ENCODE measurements at regions not wholly inside any gene's neighbourhood (a gene's known extent, or its start where the extent isn't known, plus 50 kb on each side); places are given as distances from the start of the nearest gene placed in this dataset.
"Not testable (repeated sequence)": the region's sequence is repeated elsewhere in the genome, so short reads cannot be mapped to it uniquely, and the experiment has no call there.

- H3K9me2 ChIP-seq (replicated peaks; ENCODE audit: insufficient read depth, low read length), result no peaks in the 10 kb centered on the region
Measured at GRCh38 chr10:113499806-113500205, 53.0 kb upstream of the HABP2 start.

GRCh38 chr10:113501031-113501430 is 51.8 kb upstream of the HABP2 start:
- not testable (repeated sequence) for H3K9me3 ChIP-seq (replicated peaks; ENCODE audit: insufficient read depth, low read length); H3K4me3 ChIP-seq (ENCODE audit: low read length); H2AFZ ChIP-seq (ENCODE audit: low read length); DNase-seq; H4K20me1 ChIP-seq (ENCODE audit: insufficient read depth, low read length); H3K79me2 ChIP-seq (ENCODE audit: low read length); H3K9ac ChIP-seq (ENCODE audit: low read length); H3K27me3 ChIP-seq (replicated peaks; ENCODE audit: insufficient read depth, low read length); H3K4me2 ChIP-seq (ENCODE audit: low read depth, low read length); H3K36me3 ChIP-seq (replicated peaks; ENCODE audit: insufficient read depth, low read length); H3F3A ChIP-seq (ENCODE audit: insufficient read depth, low read length); H3K27ac ChIP-seq (ENCODE audit: low read length); H3K9me2 ChIP-seq (replicated peaks; ENCODE audit: insufficient read depth, low read length); H3K4me1 ChIP-seq (ENCODE audit: low read length)

More at GRCh38 chr10:113499806-113500205, 53.0 kb upstream of the HABP2 start:
- Histone ChIP-seq H3K27me3 (replicated peaks; ENCODE audit: insufficient read depth, low read length) (no peaks in the 10 kb centered on the region), H3K27ac (ENCODE audit: low read length) (no peak overlapping the region), H3K4me2 (ENCODE audit: low read depth, low read length) (no peak overlapping the region), H3F3A (ENCODE audit: insufficient read depth, low read length) (no peaks in the 10 kb centered on the region), H3K9ac (ENCODE audit: low read length) (no peak overlapping the region), H3K9me3 (replicated peaks; ENCODE audit: insufficient read depth, low read length) (no peaks in the 10 kb centered on the region), H2AFZ (ENCODE audit: low read length) (no peak overlapping the region), H3K4me1 (ENCODE audit: low read length) (no peaks in the 10 kb centered on the region), H3K36me3 (replicated peaks; ENCODE audit: insufficient read depth, low read length) (no peaks in the 10 kb centered on the region), H3K4me3 (ENCODE audit: low read length) (no peak overlapping the region), H4K20me1 (ENCODE audit: insufficient read depth, low read length) (no peaks in the 10 kb centered on the region), H3K79me2 (ENCODE audit: low read length) (no peaks in the 10 kb centered on the region)
- TF ChIP-seq EZH2phosphoT487 (IDR thresholded peaks at IDR 0.05; ENCODE audit: low read length), result no peak
- no peak for TF ChIP-seq EZH2 (optimal IDR thresholded peaks at IDR 0.05; ENCODE audit: low read depth, low read length)
- no peak for TF ChIP-seq CTCF (IDR thresholded peaks at IDR 0.05; ENCODE audit: low read length)
- no peak for DNase-seq

Measured in MM.1S (cell line).